HG02852 (cell line): ENCODE measurements at regions not wholly inside any gene's neighbourhood (a gene's known extent, or its start where the extent isn't known, plus 50 kb on each side); places are given as distances from the start of the nearest gene placed in this dataset.
"Not testable (repeated sequence)": the region's sequence is repeated elsewhere in the genome, so short reads cannot be mapped to it uniquely, and the experiment has no call there.

Experiments
- ATAC-seq: cut with Tn5 transposase; IDR thresholded peaks from one replicate; pipeline ENCODE4 v1.9.1; 2021; ENCODE audit warnings: mild to moderate bottlenecking, moderate library complexity; ENCODE audit not compliant: unreplicated experiment

- ATAC-seq, result no peak
These were observed 1118.9 kb upstream of the CELF2 start for GRCh38 chr10:9898633-9899395.

GRCh38 chr10:9900751-9901150 lies 1116.9 kb upstream of the CELF2 start:
- ATAC-seq, result no peak

- ATAC-seq, result no peak
These were observed 1115.7 kb upstream of the CELF2 start for GRCh38 chr10:9901971-9902370.

GRCh38 chr10:9910446-9910845 lies 1107.2 kb upstream of the CELF2 start:
- ATAC-seq, result no peak

GRCh38 chr10:9911488-9911887 lies 1106.2 kb upstream of the CELF2 start:
- no peak for ATAC-seq

- no peak for ATAC-seq
These were observed 1103.7 kb upstream of the CELF2 start for GRCh38 chr10:9913876-9914514.

GRCh38 chr10:9921544-9921943 lies 1096.1 kb upstream of the CELF2 start:
- no peak for ATAC-seq

GRCh38 chr10:9922126-9922870 lies 1095.4 kb upstream of the CELF2 start:
- no peak for ATAC-seq

- no peak for ATAC-seq
These were observed 1091.7 kb upstream of the CELF2 start for GRCh38 chr10:9926003-9926402.

- ATAC-seq, result no peak
These were observed 1090.8 kb upstream of the CELF2 start for GRCh38 chr10:9926881-9927280.

GRCh38 chr10:9939716-9940115 lies 1078.0 kb upstream of the CELF2 start:
- no peak for ATAC-seq

- no peak for ATAC-seq
These were observed 1073.0 kb upstream of the CELF2 start for GRCh38 chr10:9944690-9945089.

GRCh38 chr10:9950070-9950469 lies 1067.6 kb upstream of the CELF2 start:
- no peak for ATAC-seq

- no peak for ATAC-seq
These were observed 1066.0 kb upstream of the CELF2 start for GRCh38 chr10:9951481-9952257.

- no peak for ATAC-seq
These were observed 1060.3 kb upstream of the CELF2 start for GRCh38 chr10:9957351-9957750.

- ATAC-seq, result not testable (repeated sequence)
These were observed 1059.8 kb upstream of the CELF2 start for GRCh38 chr10:9957876-9958275.

- no peak for ATAC-seq
These were observed 1052.3 kb upstream of the CELF2 start for GRCh38 chr10:9965341-9965740.

GRCh38 chr10:9986786-9987185 lies 1030.9 kb upstream of the CELF2 start:
- no peak for ATAC-seq

GRCh38 chr10:9987197-9987596 lies 1030.5 kb upstream of the CELF2 start:
- ATAC-seq, result no peak

- no peak for ATAC-seq
These were observed 1025.0 kb upstream of the CELF2 start for GRCh38 chr10:9992661-9993060.

- ATAC-seq, result no peak
These were observed 1023.5 kb upstream of the CELF2 start for GRCh38 chr10:9994131-9994530.
